Activated CD4-positive, alpha-beta T cell treated with anti-CD3 and anti-CD28 coated beads, Interleukin-2, amount 10 ng/mL, durations not matched to agents 7 days and 5 days (primary cell): ENCODE measurements at regions not wholly inside any gene's neighbourhood (a gene's known extent, or its start where the extent isn't known, plus 50 kb on each side); places are given as distances from the start of the nearest gene placed in this dataset.
"Not testable (repeated sequence)": the region's sequence is repeated elsewhere in the genome, so short reads cannot be mapped to it uniquely, and the experiment has no call there.

Source experiments
- CTCF ChIA-PET: fragments of 350-600 bp; sonication (Branson Sonifier 250); formaldehyde crosslinking; loops from one replicate; lab custom pipeline; 2021; ENCODE audit warnings: antibody characterized with exemption; lab: Charles Lee
- POLR2A ChIA-PET: fragments of 350-600 bp; sonication (Branson Sonifier 250); formaldehyde crosslinking; loops from one replicate; lab custom pipeline; 2021; ENCODE audit warnings: antibody characterized with exemption; lab: Charles Lee
- DNase-seq: peaks from one replicate; pipeline ENCODE4 v3.0.0-alpha.2; 2020
- H3K27ac Mint-ChIP-seq: one replicate; pipeline ENCODE4 v1.8.0; 2021; ENCODE audit warnings: mild to moderate bottlenecking, moderate library complexity, mixed read lengths
- H3K27me3 Mint-ChIP-seq: one replicate; pipeline ENCODE4 v1.8.0; 2021; ENCODE audit warnings: mixed read lengths
- H3K36me3 Mint-ChIP-seq: one replicate; pipeline ENCODE4 v1.8.0; 2021; ENCODE audit warnings: low read depth, mixed read lengths
- H3K4me1 Mint-ChIP-seq: one replicate; pipeline ENCODE4 v1.8.0; 2021; ENCODE audit warnings: mixed read lengths
- H3K4me3 Mint-ChIP-seq: one replicate; pipeline ENCODE4 v1.8.0; 2021; ENCODE audit warnings: mild to moderate bottlenecking, moderate library complexity, mixed read lengths
- H3K9me3 Mint-ChIP-seq: one replicate; pipeline ENCODE4 v1.8.0; 2021; ENCODE audit warnings: mixed read lengths

DNA sequence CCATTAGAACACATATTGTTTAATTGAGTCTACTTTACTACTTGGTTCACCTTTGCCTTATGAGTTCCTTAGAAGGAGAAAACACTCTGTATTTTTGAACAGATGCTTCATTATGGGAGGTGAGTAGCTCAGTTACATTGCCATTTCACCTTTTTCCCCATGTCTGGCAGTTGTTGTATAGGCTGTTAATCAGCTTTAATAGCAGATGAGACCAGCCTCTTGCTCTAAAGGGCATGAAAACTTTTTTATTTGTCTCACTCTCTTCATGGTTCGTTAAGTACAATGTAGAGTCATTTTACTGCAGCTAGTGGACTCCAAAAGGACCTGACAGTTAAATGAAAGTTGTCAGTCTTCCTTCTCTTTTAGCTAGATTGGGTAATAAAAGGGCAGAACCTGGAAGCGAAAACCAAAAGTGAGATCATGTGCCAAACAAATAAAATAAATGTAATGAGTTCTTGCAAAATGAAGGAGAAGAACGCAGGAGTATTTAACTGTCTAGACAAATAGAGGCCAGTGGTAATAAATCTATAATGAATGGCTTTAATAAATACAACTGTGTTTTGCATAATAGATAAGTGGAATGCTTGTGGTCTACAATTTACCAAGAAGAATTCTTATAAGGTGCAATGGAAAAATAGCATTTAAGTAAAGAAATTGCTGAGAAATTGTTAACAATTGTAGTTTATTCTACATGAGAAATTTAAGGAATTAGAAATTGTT, 180.0 kb upstream of the NEGR1 start:
- CTCF ChIA-PET: no interaction called here
- Mint-ChIP-seq H3K36me3 (no peaks in the 10 kb centered on the region), H3K9me3 (no peaks in the 10 kb centered on the region), H3K4me1 (no peaks in the 10 kb centered on the region), H3K27ac (no peak overlapping the region), H3K27me3 (no peaks in the 10 kb centered on the region), H3K4me3 (no peak overlapping the region)
- DNase-seq: no peak
- POLR2A ChIA-PET: no interaction called here

DNA sequence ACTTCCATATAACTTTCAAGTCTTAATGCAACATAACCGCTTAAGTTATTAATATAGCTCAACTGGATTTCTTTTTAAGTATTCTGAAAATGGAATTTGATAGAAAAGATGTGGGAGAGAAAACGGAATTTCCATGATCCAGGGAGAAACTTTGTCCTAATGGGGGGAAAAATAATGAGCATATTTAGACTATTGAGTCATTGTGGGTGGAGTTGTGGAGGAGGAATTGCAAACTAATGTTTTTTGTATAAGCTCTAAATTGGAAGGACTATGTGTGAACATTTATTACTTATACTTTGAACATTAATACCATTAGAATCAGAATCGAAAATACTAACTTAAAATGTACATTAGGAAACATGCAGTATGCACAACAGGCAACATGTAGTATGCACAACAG, 159.9 kb upstream of the NEGR1 start:
- H3K27ac Mint-ChIP-seq: no peak overlapping the region
- POLR2A ChIA-PET: no interaction called here
- CTCF ChIA-PET: no interaction called here

GRCh38 chr1:72439036-72439435, 156.7 kb upstream of the NEGR1 start:
- H3K36me3 Mint-ChIP-seq: no peaks in the 10 kb centered on the region
- CTCF ChIA-PET: no interaction called here

More for the DNA sequence above, 159.9 kb upstream of the NEGR1 start:
- Mint-ChIP-seq H3K36me3 (no peaks in the 10 kb centered on the region), H3K9me3 (peaks cover 2% of the 10 kb centered on the region), H3K27me3 (no peaks in the 10 kb centered on the region), H3K4me3 (no peak overlapping the region), H3K4me1 (no peaks in the 10 kb centered on the region)
- DNase-seq: no peak

DNA sequence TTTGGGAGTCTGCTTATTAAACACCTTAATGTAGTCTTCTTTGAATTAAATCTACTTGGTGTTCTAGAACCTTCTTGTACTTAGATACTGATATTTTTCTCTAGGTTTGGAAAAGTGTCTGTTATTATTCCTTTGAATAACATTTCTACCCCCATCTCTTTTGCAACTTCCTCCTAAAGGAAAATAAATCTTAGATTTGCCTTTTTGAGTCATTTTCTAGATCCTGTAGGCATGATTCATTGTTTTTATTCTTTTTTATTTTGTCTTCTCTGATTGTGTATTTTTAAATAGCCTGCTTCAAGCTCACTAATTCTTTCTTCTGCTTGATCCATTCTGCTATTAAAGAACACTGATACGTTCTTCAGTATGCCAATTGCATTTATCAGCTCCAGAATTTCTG, 155.9 kb upstream of the NEGR1 start:
- H3K4me1 Mint-ChIP-seq: no peaks in the 10 kb centered on the region
- no peaks in the 10 kb centered on the region for H3K36me3 Mint-ChIP-seq
- POLR2A ChIA-PET: no interaction called here

More at GRCh38 chr1:72439036-72439435, 156.7 kb upstream of the NEGR1 start:
- Mint-ChIP-seq H3K4me3 (no peak overlapping the region), H3K27me3 (no peaks in the 10 kb centered on the region), H3K27ac (no peak overlapping the region), H3K4me1 (no peaks in the 10 kb centered on the region), H3K9me3 (no peaks in the 10 kb centered on the region)
- POLR2A ChIA-PET: no interaction called here
- DNase-seq: no peak

GRCh38 chr1:72435025-72435424, 152.7 kb upstream of the NEGR1 start:
- no peak overlapping the region for H3K27ac Mint-ChIP-seq
- no peaks in the 10 kb centered on the region for H3K9me3 Mint-ChIP-seq
- CTCF ChIA-PET: no interaction called here
- no peaks in the 10 kb centered on the region for H3K4me1 Mint-ChIP-seq
- POLR2A ChIA-PET: no interaction called here
- no peak for DNase-seq
- H3K27me3 Mint-ChIP-seq: no peaks in the 10 kb centered on the region
- H3K36me3 Mint-ChIP-seq: no peaks in the 10 kb centered on the region
- no peak overlapping the region for H3K4me3 Mint-ChIP-seq

More for the DNA sequence above, 155.9 kb upstream of the NEGR1 start:
- Mint-ChIP-seq H3K27ac (no peak overlapping the region), H3K9me3 (no peaks in the 10 kb centered on the region), H3K27me3 (no peaks in the 10 kb centered on the region), H3K4me3 (no peak overlapping the region)
- DNase-seq: no peak
- CTCF ChIA-PET: no interaction called here

- ChIA-PET CTCF (no interaction called here), POLR2A (no interaction called here)
- Mint-ChIP-seq H3K27me3 (no peaks in the 10 kb centered on the region), H3K36me3 (no peaks in the 10 kb centered on the region), H3K27ac (no peak overlapping the region), H3K4me1 (no peaks in the 10 kb centered on the region), H3K9me3 (no peaks in the 10 kb centered on the region), H3K4me3 (no peak overlapping the region)
- DNase-seq: no peak
These were observed 151.7 kb upstream of the NEGR1 start for GRCh38 chr1:72434070-72434469.

DNA sequence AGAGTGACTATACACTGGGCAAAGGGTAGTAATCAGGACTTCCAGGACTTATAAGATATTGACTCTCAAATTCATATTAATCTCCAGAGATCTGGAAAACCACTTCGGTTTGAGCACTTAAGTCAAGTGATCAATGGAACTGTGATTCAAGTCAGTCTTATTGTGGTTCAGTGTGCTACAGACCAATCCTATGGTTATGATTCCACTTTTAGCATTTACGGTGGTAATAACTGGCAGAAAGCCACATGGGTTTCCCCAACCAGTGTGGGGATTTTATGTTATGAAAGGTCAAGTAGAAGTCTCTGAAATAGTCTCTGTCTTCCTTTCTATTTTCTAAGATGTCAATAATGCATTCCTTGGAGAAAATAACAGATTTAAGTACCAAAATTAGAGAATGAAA, 151.3 kb upstream of the NEGR1 start:
- no peak for DNase-seq
- ChIA-PET CTCF (no interaction called here), POLR2A (no interaction called here)
- Mint-ChIP-seq H3K36me3 (no peaks in the 10 kb centered on the region), H3K27ac (no peak overlapping the region), H3K4me1 (no peaks in the 10 kb centered on the region), H3K9me3 (no peaks in the 10 kb centered on the region), H3K4me3 (no peak overlapping the region), H3K27me3 (no peaks in the 10 kb centered on the region)

DNA sequence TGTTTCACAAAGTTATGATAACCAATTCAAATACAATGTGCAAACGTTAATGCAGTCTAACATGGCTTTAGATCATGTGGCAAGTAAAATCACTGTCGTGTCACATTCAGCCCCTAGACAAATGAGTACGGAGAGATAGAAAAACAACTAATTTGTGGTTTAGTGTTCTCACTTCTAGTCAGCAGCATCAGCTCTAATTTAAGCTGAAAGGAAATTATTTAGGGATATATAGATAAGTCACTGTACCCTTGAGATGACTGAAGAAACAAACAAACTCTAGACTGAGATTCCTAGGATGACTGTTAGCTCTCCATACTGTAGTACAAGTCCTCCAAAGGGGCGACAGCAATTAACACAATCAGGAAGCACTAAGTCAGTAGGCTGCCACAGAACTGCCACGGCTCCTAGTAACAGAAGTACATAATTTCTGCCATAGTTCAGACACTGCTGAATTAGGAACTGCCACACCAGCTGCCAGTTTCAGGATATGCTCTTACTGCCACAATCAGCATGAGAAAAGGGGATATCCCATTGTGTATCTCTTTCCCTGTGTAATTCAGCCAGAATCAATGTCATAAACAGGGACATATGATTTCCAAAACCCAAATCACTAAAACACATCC, 150.4 kb upstream of the NEGR1 start:
- CTCF ChIA-PET: no interaction called here
- H3K4me3 Mint-ChIP-seq: no peak overlapping the region
- no peaks in the 10 kb centered on the region for H3K36me3 Mint-ChIP-seq
- peaks cover 5% of the 10 kb centered on the region for H3K9me3 Mint-ChIP-seq
- no peaks in the 10 kb centered on the region for H3K27me3 Mint-ChIP-seq
- POLR2A ChIA-PET: no interaction called here
- no peak for DNase-seq
- no peak overlapping the region for H3K27ac Mint-ChIP-seq
- H3K4me1 Mint-ChIP-seq: no peaks in the 10 kb centered on the region

- CTCF ChIA-PET: no interaction called here
- Mint-ChIP-seq H3K36me3 (no peaks in the 10 kb centered on the region), H3K4me1 (no peaks in the 10 kb centered on the region), H3K27me3 (no peaks in the 10 kb centered on the region), H3K27ac (no peak overlapping the region), H3K4me3 (no peak overlapping the region), H3K9me3 (peaks cover 10% of the 10 kb centered on the region)
- DNase-seq: no peak
- POLR2A ChIA-PET: no interaction called here
These were observed 149.5 kb upstream of the NEGR1 start for GRCh38 chr1:72431810-72432209.

GRCh38 chr1:72428276-72428675, 145.9 kb upstream of the NEGR1 start:
- H3K27ac Mint-ChIP-seq, H3K36me3 Mint-ChIP-seq, DNase-seq, CTCF ChIA-PET, H3K4me3 Mint-ChIP-seq, POLR2A ChIA-PET, H3K27me3 Mint-ChIP-seq, H3K4me1 Mint-ChIP-seq: not testable (repeated sequence)
- peaks cover 17% of the 10 kb centered on the region for H3K9me3 Mint-ChIP-seq

- no peaks in the 10 kb centered on the region for H3K36me3 Mint-ChIP-seq
- no peaks in the 10 kb centered on the region for H3K4me1 Mint-ChIP-seq
- no peaks in the 10 kb centered on the region for H3K27me3 Mint-ChIP-seq
- ChIA-PET CTCF (no interaction called here), POLR2A (no interaction called here)
- H3K9me3 Mint-ChIP-seq: no peaks in the 10 kb centered on the region
- no peak overlapping the region for H3K27ac Mint-ChIP-seq
- no peak overlapping the region for H3K4me3 Mint-ChIP-seq
- DNase-seq: no peak
These were observed 136.9 kb upstream of the NEGR1 start for GRCh38 chr1:72419229-72419628.

GRCh38 chr1:72412286-72412685, 129.9 kb upstream of the NEGR1 start:
- DNase-seq: no peak
- Mint-ChIP-seq H3K36me3 (no peaks in the 10 kb centered on the region), H3K4me3 (no peak overlapping the region), H3K27ac (no peak overlapping the region), H3K27me3 (no peaks in the 10 kb centered on the region), H3K9me3 (no peaks in the 10 kb centered on the region), H3K4me1 (no peaks in the 10 kb centered on the region)
- ChIA-PET CTCF (no interaction called here), POLR2A (no interaction called here)

GRCh38 chr1:72399807-72400206, 117.5 kb upstream of the NEGR1 start:
- no peak for DNase-seq
- H3K27me3 Mint-ChIP-seq: no peaks in the 10 kb centered on the region
- POLR2A ChIA-PET: no interaction called here
- CTCF ChIA-PET: no interaction called here
- no peak overlapping the region for H3K27ac Mint-ChIP-seq
- no peaks in the 10 kb centered on the region for H3K36me3 Mint-ChIP-seq
- H3K4me1 Mint-ChIP-seq: no peaks in the 10 kb centered on the region
- H3K9me3 Mint-ChIP-seq: no peaks in the 10 kb centered on the region
- H3K4me3 Mint-ChIP-seq: no peak overlapping the region

GRCh38 chr1:72397786-72398185, 115.4 kb upstream of the NEGR1 start:
- H3K9me3 Mint-ChIP-seq: no peaks in the 10 kb centered on the region
- no peak overlapping the region for H3K27ac Mint-ChIP-seq
- POLR2A ChIA-PET: no interaction called here
- H3K4me3 Mint-ChIP-seq: no peak overlapping the region
- no peaks in the 10 kb centered on the region for H3K27me3 Mint-ChIP-seq
- no peaks in the 10 kb centered on the region for H3K4me1 Mint-ChIP-seq
- no peak for DNase-seq
- CTCF ChIA-PET: interaction anchor here (0.6 kb wide), 1 partner anchor 12 kb away, joined by 3 read pairs; no protein-coding TSS in a partner anchor
- no peaks in the 10 kb centered on the region for H3K36me3 Mint-ChIP-seq
